Effector CD4-positive, alpha-beta T cell (primary cell): ENCODE measurements at regions not wholly inside any gene's neighbourhood (a gene's known extent, or its start where the extent isn't known, plus 50 kb on each side); places are given as distances from the start of the nearest gene placed in this dataset.

Source experiments
- DNase-seq: peaks from one replicate; pipeline ENCODE4 v3.0.0-alpha.2; 2020

DNA sequence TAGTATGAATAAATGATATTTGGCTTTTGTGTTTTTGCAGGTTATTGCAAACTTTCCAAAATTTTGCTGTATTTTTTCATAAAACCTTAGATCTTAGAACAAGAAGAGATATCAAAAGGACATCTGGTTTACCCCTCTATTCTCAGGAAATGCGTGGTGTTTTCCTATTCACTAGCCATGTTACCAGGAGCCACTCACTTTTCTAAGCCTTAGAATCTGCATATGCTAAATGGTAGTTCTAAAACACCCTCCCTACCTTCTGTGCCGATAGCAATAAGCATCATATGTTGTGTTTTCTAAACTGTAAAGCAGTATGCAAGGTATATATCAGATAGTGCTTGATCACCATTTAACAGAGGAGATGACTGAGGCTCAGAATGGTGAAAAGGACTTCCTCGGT, 715.0 kb upstream of the CELF2 start:
- no peak for DNase-seq

DNA sequence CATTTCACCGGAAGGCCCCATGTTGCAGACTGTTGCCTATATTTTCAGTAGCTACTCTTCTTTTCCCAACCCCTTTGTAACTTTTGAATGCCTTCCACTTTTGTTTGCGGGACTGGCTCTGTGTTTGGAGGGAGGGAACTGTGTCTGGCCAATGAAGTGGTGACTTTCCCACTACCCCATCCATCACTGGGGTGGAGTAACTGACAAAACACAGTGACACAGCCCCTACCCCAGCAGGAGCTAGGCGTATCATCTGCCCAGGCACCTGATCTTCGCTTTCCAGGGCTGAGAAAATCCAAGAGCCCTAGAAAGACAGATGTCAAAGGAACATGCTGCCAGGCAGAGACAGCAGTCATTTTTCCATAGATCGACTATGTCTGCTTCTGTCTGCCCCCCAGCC, 710.6 kb upstream of the CELF2 start:
- no peak for DNase-seq

DNA sequence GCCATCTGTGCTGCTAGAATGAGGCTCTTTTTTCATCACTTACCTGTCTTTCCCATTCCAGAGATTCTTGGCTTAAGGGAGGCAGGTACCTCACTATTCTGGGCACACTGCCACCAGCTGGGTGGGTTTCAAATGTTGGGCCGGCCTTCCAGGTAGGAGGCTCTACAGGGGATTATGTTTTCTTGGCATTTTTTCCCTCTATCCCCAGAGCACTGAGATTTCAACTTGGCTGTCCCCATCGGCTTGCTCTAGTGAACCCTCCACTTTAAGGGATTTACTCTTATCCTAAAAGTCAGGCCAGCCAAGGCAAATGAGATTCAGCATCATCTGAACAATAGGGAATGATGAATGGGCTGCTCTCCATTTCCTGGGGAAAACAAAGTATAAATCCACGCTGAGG, 710.1 kb upstream of the CELF2 start:
- DNase-seq = no peak

DNA sequence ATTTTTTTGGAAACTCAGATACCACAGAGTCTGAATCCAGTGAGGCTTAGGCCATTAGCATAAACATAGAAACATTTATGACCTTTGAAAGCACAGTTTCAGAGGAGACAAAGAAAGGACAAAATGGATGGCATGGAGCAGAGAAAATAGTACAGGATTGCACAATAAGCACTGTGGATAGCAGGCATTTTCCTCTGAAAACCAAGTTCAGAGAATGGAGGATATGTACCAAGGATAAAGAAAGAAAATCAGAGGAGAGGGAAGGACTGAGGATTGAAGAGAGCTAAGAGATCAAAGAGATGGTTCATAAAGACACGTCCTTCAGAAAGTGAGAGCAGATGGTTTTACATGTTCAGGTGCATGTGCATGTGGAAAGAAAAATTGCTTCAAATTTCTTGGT, 707.2 kb upstream of the CELF2 start:
- no peak for DNase-seq

DNA sequence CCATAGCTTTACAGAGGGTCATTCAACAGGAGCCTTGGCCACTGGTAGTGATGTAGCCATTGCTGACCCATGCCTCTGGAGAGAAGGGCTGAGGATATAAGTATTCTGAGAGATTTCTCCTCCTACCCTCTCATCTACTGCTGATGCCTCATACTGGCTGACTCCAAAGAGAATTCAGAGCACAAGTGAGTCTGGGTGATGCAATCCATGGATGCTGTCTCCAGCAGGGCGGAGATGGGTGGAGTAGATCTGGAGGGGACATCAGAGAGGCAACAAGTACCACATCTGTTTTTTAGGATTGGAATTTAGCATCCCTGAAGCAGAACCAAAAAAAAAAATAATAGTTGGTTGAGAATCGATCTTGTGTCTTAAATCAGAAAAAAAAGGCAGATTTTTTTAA, 705.7 kb upstream of the CELF2 start:
- DNase-seq = no peak

DNA sequence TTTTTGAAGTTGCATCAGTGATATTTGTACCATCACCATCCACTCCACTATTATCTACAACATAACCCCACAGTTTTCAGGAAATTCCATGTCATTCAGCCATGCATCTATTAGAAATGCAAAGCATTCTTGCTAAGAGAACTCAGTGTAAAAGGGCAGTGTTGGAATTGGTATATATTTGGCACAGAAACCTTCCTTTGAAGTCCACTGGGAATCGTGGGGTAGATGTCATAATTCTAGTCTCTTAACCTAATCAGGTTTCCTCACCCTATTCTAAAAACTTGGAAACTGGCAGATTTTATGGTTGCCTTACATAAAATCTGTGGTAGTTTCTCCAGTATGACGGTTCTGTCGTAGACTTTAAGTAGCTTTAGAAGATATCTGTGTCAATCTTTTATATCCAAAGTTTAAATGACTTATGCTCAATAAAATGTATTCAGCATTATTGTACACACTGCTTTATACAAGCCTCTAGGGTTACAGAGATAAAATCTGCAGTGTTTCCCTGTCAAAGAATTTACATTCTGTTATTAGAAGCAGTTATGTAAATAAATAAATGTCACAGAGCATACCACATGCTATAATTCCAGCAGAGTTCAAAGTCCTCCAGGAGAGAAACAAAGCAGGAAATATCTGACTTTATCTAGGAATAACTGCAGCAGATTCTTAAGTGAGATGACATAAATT, 704.4 kb upstream of the CELF2 start:
- DNase-seq = no peak

DNA sequence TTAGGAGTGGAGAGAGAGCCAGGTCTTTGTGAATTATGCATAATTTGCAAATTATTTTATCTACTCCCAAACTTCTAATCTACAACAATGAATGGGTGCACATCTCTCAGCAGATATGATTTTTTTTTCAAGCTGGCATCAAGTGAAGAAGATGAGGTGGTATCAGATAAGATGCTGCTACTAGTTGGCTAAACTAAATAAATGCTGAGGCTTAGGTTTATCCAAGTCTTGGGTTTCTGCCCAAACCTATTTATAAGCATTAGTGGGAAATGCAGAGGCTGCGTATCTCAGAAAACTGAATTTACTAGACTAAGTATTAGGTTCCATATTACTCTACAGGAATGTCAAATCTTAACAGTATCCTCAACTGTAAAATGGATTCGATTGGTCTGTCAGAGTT, 703.0 kb upstream of the CELF2 start:
- DNase-seq = no peak

DNA sequence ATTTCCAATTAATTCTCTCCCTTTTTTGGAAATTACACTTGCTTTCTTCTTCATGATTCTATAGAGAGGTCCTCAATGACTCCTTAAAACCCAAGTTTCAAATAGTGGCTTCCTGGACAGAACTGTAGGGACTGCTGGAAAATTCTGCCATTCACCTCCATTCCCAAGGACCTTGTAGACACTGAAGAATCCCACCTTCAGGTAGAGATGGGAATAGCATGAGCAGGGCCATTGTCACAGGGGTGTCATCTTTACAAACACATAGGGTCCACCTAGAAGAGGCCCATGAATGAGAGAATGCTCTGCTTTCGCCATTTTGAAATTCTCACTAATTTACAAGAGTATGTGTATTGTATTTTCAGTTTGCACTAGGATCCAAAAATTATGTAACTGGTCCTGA, 701.7 kb upstream of the CELF2 start:
- DNase-seq = no peak

DNA sequence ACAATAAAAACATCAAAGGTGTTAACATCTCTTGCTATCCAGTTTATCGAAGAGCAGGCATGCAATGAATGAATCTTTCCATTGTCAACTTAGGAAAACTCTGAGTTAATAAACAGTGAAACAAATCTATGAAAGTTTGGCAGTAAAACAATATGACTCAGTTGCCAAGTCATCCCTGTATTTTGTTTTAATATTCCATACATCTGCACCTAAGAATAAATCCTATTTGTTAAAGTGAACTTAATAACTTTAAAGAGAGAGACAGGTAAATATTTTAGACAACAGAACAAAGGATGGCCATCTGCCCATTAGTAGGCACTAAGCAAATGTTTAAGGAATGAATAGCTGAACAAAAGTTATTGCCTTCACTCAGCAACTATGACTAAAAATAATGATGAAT, 700.5 kb upstream of the CELF2 start:
- DNase-seq = no peak

DNA sequence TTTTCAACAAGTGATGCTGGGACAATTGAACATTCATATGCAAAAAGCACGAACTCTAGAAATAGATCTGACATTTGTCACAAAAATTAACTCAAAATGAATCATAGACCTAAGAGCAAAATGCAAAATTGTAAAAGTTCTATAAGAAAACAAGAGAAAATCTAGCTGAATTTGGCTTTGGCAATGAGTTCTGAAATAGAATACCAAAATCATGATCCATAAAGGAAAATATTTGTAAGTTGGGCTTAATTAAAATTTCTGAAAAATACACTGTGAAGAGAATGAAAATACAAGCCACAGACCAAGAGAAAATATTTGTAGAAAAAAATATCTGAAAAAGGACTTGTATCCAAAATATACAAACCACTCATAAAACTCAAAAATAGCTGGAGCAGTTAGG, 698.8 kb upstream of the CELF2 start:
- no peak for DNase-seq

DNA sequence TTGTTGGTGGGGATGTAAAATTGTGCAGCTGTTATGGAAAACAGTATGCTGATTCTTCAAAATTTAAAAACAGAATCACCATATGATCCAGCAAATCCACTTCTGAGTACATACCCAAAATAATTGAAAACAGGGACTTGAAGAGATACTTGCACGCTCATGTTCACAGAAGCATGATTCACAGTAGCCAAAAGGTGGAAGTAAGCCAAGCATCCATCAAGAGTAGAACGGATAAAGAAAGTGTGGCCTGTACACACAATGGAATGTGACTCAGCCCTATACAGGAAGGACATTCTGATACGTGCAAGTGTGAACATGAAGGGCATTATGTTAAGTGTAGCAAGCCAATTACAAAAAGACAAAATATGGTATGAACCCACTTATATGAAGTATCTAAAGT, 696.7 kb upstream of the CELF2 start:
- no peak for DNase-seq

DNA sequence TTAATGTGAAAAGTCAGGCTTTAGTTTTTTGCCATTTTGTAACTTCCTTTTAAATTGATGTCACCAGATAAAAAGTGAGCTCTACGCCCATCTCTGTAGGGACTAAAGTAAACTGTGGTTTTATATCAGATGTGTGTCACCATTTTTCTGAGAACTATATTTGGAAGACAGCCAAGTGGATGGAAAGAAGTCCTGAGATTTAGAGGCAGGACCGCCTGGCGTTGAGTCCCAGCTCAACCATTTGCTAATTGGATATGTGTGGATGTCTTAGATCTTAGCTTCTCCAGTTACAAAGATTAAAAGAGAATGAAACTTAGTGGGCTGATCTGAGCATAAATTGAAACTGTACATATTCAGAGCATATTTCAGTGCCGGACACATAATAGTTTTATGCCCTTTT, 691.6 kb upstream of the CELF2 start:
- DNase-seq = no peak

DNA sequence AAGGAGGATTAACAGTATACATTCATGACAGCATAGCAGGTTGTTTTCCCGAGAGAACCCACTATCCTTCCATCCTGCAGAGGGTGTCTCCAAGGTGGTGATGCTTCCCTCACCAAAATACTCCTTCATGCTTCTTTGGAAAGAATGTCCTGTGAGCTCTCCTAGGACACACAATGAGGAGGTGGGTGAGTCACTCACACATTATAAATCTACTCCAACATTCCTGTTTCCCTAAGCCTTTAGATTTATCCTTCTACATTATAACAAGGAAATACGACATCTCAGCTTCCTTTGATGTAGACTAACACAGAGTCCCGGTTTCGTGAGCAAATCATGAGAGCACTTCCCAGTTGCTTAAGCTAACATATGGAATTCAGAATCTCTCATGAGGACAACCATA, 689.7 kb upstream of the CELF2 start:
- no peak for DNase-seq

DNA sequence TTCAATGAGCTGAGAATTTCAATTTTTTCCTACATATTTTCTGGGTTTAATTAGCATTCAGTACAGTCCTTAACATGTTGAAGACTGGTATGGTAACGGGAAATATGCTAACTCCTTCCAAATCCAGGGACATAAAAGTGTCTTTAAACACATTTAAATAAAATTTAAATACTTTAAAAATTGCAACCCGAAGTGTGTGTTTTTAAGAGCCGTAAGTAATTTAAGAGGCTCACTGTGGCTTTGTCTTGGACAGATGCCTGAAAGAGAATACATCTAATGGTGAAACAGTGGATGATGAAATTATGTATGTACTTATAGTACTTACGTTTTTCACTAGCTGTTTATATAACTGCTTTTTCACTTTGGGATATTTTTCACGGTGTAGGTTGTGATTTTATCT, 687.3 kb upstream of the CELF2 start:
- DNase-seq = no peak

DNA sequence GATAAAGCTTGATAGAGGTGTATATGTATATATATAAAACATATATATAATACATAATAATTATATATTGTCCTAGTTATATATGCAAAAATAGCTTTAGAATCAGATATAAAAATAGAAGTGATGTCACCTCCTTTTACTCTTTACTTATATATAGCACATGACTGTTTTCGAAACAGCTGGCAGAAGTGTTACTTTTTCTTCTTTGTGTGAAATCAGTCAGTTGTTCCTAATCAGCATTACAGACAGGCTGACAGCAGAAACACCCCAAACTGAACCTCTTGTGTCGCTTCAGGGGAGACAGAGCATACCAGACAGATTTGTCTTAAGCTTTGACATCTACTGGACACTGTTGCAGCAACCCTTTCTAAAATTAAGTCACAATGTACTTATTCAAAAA, 684.9 kb upstream of the CELF2 start:
- DNase-seq = no peak

DNA sequence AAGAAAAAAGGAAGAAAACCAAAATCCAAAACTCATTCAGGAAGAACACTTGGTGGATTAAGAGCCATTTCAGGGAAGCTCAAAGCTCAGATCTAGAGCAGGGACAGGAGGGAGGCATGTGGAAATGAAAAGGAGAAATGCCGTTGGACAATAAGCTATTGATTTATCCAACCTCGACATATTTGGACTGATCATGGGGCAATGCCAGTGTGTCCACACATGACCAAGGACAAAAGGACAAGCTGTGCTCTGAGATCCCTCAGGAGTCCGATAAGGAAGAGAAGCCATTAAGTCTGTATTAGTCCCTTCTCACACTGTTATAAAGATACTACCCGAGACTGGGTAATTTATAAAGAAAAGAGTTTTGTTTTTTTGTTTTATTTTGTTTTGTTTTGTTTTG, 684.0 kb upstream of the CELF2 start:
- no peak for DNase-seq

DNA sequence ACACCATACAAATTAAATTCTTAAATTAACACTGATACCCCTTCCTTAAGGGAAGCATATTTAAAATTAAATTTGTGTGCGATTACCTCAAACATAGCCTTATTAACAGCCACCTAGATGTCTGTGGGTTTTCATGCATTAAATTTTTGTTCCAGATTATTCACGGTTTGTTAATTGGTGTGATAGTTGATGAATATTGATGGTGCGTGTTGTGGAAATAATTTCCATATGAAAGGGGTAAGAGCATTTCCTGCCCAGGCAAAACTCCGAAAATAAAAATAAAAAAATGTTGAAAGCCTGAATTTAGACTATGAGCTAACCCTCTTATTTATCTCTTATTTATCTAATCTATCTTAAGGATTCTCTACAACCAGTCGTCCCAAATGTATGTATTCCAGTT, 679.3 kb upstream of the CELF2 start:
- DNase-seq = no peak

DNA sequence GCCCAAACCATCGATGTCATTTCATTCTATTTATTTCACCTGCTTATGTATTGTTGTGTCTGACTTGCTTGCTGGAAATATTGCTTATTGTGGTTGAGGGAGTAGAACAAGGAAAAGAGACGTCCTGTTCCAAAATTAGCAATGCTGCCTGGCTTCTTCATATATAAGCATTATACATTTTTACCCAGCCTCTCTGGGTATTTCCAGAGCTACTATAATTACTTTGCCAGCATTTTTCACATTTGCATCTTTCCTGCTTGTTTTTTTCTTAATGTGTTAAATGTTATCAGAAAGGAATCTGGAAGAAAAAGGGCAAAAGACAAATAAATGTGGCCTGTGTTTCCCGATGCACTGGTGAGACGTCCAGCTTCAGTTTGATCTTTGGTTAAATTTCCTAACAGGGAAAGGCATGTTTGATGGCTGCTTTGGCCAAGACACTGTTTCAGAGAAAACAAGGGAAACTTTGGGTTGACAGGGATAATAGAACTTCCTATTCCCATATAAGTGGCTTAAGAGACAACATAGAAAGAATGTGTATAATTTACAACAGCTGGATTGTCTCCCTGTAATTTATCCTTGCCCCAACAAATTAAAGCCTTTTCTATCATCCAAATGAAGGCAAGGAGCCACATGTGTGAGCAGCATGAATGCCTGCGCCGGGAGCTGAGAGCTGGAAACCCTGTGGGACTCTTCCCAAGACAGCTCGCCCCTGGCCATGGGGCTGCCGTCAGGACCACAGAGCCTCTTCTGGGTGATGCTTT, 671.1 kb upstream of the CELF2 start:
- no peak for DNase-seq

DNA sequence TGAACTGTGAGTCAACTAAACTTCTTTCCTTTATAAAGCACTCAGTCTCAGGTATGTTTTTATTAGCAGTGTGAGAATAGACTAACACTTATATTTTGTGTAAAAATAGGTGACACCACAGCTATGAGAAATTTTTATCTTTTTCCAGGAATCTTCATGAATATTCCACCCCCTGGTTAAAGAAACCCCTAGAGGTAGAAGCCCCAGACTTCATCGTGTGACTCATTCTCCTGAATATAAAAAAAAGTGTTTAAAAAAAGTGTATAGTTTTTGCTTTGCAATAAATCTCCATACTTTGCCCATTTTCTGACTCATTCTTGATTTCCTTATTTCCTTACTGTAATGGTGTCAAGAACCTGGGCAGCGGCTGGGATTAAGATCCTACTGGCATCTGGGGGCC, 667.6 kb upstream of the CELF2 start:
- DNase-seq = no peak

DNA sequence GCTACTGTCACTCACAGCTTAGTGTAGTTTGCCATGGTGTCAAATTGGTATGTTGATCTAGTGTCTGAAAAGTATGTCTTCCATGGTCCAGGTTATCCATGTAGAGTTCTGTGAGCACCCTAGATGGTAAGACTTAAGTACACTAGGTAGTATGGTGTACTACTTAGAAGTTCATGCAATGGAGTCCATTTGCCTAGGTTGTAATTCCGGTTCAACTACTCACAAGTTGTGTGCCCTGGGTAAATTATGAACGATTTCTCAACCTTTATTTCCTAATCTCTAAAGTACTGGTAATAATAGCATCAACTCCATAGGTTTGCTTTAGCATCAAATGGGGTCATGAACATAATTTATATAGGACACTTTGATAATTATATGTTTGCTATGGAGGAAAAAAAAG, 666.2 kb upstream of the CELF2 start:
- DNase-seq = no peak

DNA sequence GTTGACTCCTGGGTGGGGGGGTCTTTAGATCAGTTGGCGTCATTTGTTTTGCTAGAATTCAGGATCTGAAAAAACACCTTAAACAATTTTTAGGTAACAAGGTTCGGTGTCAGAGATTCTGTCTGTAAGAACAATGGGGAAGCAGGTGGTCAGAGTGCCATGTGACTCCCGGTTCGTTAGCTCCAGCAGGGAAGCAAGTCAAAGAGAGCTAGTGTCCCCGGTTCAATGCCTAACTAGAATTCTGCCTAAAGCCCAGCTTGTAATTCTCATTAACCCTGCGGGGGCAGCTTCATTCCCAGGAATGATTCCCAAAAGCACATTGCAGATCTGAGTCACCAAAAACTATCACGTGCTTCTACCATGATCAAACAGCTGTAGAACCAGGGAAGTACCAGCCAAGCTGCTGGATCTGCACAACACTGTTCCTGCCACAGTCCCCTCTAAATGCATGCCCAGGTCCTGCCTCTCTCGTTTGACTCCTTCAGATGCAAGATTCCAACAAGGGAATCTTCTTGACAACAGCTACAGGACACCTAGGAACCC, 664.3 kb upstream of the CELF2 start:
- no peak for DNase-seq

DNA sequence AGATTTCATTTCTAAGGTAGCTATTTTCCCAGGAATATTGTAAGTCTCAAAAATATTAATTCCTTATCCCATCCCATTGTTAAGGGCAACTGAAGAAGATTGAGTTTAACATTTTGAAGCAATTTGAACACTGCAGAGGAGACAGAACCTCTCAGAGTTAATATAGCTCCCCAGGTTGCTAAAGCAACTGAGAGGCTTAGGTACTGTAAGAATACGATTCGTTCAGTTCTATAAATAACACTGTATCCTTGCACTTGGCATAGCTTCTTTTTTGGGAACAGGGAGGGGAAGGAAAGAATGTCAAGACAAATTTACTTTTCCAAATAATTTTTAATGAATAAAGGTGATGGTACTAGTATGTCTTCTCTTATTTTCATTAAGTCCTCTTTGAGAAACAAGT, 658.4 kb upstream of the CELF2 start:
- DNase-seq = no peak

DNA sequence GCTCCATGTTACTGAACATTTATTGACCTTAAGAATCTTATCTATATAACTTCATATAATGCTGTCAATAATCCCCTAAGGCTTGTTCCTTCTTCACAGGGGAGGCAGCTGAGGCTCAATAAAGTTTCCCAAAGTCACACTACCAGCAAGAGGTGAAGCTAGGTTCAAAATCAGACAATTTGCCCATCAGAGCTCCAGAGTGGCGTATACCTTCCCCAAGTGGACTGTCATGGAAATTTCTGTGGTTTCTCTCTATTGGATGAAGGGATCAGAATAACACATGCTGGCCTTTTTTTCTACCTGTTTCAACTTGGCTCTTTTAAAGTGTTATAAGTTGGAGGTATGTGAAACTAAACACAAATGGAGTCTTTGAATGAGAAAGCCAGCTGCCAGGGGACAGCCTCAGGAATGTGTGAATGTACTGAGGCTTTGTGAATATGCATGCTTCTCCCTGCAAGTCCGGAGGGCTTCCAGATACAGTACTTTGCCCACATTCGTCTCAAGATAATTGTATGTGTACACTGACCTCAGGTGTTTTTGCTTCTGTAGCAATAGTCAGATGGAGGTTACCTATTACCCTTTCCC, 656.3 kb upstream of the CELF2 start:
- DNase-seq = no peak

DNA sequence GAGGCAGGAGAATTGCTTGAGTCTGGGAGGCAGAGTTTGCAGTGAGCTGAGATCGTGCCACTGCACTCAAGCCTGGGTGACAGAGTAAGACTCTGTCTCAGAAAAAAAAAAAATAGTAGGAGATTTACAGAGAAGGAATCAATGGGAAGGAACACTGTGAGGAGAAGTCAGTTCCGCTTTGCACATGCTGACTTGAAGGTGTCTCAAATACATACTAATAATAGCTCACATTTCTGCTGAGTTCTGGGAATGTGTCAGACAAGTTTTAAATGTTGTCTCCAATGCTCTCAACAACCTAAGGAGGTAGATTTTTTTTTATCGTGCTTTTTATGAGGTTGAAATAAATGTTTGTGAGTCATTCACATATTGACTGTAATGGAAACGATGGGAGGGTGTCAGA, 654.9 kb upstream of the CELF2 start:
- no peak for DNase-seq
